Nucleus accumbens (tissue), 56 donors: ENCODE measurements at regions not wholly inside any gene's neighbourhood (a gene's known extent, or its start where the extent isn't known, plus 50 kb on each side); places are given as distances from the start of the nearest gene placed in this dataset.
"Not testable (repeated sequence)": the region's sequence is repeated elsewhere in the genome, so short reads cannot be mapped to it uniquely, and the experiment has no call there.

Experiments used
- DNase-seq, 56 donors: peaks; one replicate each; lab custom pipeline; 2025; lab: John Stamatoyannopoulos, UW

DNA sequence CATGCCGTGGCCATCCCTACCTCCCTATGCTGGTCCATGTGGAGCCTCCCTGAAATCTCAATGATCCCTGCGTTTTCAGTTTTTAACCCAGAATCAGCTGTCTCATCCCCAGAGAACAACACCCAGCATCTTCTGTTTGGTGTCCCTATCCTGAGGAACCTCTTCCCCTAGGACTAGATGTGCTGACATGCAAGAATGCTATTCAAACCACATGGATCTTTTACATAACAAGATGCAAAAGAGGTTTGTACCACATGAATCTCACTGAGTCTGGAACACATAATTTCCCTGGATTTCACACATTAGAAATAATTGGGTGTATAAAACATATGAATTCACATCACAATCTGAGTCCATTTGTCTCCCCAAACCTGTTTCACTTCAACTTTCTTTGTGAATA lies 174.6 kb upstream of the NECTIN3 start:
- no peak for DNase-seq

DNA sequence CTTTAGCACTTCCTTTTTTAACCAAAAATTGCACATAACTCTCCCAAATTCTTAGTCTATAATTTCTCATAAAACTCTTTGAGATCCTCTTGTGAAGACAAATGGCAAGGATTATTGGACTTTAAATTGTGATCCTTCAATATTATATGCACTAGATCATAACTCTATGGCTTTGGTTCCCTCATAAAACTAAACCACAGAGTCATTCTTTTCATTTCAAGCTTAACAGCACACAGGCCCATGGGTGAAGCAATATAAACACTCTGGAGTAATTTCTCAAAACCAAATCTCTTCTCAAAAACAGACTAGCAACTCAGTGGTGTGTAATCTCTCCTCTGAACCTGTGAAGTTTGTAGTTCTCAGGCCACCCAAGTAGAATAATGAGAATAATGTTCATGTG lies 171.0 kb upstream of the NECTIN3 start:
- no peak for DNase-seq

DNA sequence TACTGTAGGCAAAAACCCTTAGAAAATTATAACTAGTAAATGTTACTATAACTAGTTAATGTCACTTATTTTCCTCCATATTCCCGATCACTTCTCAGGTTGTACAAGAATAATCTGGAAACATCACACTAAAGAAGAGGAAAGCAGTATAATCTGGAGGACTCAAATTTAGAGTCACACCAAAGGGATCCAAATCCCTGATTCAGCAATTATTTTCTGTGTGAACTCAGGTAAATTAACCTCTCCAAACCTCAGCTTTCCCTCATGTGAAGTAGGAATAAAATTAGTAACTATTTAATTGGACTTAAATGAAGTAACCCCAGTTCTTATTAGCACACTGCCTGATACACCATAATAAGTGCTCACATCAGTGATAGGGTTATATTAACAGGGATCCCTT lies 170.1 kb upstream of the NECTIN3 start:
- no peak for DNase-seq

DNA sequence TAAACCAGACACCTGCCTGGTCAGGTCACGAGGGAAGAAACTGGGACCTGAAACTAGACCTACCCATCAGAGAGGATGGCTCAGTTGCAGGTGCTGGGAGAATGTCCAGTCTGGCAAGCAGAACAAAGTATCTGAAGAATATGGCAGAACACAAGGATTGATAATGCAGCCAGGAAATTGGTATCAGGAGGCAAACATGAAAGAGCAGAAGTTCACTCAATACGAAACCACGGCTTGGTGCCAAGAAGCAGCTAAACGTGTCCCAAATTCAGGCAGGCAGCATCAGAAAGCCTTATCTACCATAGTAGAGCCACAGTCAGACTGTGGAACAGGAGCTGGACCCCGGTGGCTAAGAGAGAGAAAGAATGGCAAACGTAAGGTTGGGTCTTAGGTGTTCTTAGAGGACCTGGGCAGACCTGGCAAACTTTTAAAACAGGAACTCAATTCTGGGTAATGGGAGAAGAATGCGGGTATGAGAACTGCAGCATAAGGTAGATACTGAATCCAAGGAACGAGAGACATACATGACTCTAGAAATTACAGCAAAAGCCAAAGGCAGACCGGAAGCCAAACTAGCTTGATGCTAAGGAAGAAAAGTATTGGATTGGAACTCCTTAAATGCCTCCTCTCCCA lies 169.0 kb upstream of the NECTIN3 start:
- DNase-seq = no peak

DNA sequence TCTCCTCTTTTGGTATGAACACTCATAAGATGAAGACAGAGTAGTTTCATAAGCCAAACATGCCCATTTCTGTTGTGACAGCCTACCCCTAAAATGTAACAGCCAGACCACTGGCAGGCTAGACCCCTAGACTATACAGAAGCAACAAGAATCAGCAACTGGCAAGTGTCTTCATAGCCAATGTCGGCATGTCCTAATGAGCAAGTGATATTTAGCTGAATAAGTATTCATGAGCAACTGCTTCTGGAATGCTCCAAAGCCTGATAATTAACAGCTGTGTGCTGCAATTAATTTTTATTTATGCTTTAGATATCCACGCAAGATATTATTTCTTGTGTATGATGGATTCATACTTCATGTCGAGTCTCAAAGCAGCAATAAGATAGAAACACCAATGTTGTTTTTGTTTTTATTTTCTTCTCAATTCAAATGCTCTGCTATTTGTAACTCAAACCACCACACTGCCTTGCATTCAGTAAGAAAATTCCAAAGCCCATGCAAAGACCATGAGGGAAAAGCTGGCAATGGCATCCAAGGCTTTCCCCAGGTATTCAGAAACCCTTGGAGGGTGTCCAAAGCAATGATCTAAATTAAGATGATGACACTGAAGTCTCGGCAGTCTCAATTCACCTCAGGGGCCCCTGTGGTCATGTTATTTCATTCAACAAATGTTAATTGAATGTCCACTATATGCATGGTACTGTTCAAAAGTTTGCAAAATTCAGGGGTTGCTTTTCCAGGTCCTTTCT lies 167.7 kb upstream of the NECTIN3 start:
- DNase-seq = no peak

DNA sequence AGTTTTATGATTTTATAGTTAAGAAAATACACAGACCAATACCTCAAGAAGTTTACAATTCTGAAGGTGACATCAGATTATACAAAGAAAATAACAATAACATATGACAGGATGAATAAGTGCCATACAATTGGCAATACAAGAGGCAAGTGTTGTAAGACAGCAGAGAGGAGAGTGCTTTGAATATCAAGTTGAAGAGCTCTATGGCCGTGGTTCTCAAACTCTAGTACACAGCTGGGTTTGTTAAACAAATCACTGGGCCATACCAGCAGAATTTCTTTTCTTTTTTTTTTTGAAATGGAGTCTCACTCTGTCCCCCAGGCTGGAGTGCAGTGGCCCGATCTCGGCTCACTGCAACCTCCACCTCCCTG lies 167.1 kb upstream of the NECTIN3 start:
- no peak for DNase-seq

DNA sequence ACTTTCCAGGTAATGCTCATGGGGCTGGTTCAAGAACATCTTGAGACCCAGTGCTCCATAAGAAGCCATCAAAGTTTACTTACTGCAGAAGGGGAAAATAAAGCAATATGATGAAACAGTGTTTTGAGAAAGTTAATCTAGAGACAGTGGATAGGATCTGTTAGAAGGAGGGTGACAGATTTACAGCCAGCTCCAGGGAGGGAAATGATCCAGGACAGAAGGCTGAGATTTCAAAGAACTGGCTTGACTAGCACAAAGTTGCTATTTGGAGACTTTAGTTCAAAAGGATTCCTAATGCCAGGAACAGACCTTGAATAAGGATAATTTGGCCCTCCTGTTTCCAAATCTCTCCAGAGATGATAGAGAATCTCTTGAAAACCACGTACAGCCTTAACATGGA lies 166.5 kb upstream of the NECTIN3 start:
- no peak for DNase-seq

DNA sequence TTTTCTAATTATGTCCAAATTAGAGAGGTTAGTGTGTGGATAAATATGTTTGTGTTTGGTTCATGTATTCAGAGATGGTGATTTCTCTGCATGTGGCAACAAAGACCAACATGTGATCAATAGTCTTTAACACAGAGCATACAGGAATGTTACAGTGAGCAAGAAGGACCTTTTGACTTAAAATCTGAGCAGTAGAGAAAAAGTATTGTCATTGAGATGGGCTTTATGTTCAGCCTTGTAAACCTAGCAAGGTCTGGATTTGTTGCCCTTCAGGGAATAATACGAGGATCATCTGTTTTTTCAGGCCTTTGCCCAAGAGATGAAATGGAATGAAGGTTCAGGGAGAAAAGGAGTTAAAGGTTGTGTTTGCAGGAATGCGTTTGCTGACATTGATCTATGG lies 161.8 kb upstream of the NECTIN3 start:
- no peak for DNase-seq

DNA sequence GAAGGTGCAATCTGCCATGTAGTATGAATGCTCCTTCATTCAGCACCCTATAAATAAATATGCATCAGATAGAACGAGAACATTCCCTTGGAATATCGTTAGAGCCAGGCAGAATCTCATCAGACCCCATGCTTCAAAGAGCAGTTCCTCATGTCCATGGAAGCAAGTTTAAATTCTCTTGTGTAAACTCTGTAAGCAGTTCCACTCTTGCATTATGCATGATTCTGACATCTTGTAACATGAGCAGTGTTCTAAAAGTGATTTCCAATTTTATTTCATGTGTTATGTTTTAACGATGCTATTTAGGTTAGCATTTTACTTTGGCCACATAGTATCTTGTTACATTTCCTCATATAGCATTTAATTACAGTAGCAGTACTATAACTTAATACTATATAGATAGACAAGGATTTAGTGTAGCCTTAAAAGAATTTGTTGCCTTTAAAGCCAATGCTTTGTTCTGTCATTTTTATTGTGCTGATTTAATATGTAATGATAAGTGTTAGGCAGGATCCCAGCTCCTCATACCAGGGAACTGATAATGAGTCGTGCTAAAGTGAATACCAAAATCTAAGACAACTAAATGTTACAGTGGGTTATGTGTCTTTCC lies 161.2 kb upstream of the NECTIN3 start:
- DNase-seq = no peak

DNA sequence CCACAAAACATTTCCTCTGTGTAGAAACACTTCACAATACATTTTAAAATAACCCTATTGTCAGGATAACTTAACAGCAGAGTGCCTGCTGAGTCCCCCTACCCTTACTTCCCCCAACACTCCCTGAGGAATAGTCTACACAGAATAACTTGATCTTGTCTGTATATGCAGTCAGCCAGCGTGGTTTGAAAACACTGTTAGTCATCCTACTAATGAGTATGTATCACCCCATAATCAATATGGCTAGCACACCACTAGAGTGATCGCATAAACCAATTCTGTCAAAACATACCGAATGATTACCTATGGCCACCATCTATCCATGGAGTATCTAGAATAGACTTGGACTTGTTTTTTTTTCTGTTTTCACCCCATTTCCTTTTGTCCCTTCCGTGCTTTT lies 152.7 kb upstream of the NECTIN3 start:
- no peak for DNase-seq

DNA sequence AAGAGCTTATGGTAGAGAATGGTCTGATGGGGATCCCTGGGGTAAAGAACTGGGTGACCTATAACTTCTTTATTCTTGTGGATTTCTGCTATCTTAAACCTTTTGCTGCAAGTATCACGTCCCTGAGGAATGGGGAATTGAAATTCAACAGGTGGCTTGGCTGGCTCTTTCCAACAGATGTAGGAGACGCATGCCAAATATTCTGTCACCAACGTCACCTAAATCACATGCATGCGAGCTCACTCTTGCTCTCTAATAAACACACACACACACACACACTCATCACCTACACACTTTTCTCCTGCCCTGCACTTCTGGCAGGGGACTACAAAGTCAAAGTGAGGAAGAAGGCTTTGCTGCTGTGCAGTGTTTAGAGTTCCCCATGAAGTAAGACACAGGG lies 145.8 kb upstream of the NECTIN3 start:
- peak in 3 of 56 donors; percentile 0 to 5 (median 2) for DNase-seq

DNA sequence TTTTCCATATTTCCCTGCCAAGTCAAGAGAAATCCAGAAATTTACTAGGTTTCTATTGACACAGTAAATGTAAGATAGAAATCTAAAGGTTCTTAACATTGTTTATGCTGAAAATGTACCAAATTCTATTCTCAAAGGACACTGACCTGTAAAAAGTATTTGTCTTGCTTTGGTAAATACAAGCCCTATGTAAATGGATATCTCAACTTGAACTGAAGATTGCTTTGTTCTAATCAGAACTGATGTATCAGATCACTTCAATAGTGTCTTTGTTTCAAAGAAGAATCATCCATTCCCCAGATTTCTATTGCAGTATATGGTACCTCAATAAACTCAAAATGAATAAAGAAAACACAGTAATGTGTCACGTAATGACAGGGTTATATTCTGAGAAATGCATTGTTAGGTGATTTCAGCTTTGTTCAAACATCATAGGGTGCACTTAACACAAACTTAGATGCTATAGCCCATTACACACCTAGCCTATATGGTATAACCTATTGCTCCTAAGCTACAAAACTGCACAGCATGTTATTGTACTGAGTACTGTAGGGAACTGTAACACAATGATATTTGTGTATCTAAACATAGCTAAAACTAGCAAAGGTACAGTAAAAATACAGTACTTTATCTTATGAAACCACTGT lies 143.5 kb upstream of the NECTIN3 start:
- DNase-seq = no peak

DNA sequence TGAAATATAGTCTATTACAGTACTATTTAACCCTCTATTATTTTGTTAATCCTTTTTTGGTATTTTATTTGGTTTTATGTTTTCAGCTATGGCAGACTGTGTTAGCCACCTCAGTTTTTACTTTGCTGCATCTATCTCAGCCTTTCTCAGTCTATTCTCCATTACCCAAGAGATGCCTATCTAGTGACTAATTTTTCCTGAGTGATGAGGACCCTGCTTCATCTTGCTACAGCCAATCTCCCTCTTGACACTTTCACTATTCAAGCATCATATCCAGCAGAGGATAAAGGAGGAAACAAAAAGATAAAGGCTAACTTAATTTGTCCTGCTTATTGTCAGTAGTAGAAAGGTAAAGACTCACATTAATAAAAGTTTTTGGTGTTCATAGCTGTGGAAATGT lies 141.8 kb upstream of the NECTIN3 start:
- DNase-seq = no peak

DNA sequence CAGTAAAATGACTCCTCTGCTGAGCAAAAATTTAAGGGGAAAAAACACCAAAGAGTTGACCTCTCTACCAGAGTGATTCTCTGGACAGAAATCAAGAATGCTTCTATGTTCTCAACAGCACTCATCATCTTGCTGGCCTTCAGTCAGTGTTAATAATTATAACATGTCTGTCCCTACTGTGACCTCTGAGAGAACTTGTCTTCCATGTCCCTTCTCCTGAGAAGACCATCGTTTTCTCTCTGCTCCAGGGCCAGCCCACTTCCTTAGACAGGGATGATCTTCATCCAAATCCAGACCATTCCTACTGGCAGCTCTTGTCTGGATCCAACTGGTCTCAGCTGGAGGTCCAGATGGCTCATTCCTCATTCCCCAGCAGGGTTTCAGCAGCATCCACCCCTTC lies 139.0 kb upstream of the NECTIN3 start:
- no peak for DNase-seq

DNA sequence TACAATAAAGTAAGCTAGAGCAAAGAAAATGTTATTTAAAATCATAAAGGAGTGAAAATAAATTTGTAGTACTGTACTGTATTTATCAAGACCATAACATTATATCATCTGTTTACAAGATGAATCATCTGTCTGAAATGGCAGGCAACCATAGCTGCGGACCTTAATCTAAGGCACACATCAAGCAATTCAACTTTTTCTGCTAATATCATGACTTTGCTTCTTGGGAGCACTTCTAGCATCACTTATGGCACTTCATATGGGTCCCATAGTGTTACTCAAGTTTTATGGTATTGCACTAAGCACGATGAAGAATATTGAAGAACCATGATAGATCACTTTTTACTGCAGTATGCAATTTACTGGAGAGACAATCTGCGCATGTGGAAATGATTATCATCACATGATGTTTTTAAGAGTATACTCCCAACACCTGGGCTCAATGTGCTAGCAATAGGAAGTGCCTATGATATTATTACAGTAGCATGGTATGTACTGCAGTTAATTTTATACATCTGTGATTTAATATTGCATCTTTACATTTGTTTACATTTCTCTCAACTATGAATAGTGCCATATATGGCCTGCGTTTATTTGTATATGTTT lies 137.7 kb upstream of the NECTIN3 start:
- DNase-seq = no peak

DNA sequence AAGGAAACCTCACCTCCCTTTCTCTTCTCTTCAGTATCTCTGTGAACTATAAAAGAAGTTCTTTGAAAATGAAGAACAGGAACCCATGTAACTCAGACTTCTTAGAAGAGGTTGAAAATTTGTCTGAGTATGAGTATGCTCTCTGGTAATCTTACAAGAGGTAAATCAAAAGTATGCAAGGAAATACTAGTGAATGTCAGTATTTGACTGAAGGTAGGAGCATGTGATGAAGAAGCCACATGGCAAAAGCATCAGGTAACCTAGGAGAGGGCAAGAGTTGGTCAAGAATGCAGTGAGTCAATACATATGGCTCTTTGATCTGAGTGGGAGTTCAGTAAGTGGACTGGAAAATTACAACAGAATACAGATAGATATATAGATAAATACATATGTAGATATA lies 133.0 kb upstream of the NECTIN3 start:
- DNase-seq = no peak

DNA sequence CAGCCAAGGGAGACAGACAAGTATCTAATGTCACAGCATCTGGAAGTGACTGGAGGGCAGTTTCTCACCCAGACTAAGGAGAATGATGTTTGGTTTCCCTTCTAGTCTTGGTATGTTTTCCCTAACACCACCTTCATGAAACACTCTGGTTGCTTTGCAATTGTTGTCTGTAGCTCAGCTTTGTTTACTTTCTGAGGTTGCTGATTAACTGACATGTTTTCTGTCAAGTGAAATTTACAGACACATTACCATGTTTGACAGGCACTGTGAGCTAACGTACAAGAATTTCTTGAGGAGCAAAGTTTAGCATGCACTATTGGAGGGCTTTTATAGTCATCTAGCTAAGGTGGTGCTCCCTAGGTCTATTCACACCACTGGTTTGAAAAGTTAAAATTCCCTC lies 131.6 kb upstream of the NECTIN3 start:
- no peak for DNase-seq

DNA sequence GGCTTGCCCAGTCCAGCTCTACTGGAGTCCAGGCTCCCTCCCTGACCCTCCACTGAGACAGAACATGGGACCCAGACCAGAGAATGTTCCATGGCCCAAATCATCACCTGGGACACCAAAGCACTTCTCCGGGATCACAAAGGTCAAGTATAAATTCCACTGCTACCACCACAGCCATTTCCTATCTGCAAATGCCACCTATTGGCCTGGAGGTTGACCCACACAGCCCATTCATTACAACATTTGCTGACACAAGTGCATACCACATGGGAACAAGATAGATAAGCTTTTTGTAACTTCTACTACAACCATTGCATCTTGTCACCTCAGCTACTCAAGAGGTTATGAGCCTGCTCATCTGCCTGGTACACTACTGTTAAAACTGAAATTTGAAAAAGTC lies 126.8 kb upstream of the NECTIN3 start:
- DNase-seq = no peak

DNA sequence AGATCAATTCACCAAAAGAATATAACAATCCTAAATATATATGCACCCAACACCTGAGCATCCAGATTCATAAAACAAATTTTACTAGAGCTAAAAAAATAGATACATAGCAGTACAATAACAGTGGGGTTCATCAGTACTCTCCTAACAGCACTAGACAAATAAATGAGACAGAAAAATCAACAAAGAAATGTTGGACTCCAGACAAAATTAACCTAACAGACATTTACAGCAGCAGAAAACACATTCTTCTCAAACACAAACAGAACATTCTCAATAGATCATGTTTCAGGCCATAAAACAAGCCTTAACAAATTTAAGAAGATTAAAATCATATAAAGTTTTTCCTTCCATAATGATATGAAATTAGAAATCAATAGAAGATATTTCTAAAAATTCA lies 124.8 kb upstream of the NECTIN3 start:
- DNase-seq = no peak

DNA sequence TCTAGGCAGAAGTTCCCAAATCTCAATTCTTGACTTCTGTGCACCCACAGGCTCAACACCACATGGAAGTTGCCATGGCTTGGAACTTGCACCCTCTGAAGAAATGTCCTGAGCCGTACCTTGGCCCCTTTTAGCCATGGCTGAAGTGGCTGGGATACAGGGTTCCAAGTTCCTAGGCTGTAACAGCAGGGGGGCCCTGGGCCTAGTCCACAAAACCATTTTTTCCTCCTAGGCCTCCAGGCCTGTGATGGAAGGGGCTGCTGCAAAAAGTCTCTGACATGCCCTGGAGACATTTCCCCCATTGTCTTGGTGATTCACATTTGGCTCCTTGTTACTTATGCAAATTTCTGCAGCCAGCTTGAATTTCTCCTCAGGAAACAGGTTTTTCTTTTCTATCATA lies 122.4 kb upstream of the NECTIN3 start:
- not testable (repeated sequence) for DNase-seq

DNA sequence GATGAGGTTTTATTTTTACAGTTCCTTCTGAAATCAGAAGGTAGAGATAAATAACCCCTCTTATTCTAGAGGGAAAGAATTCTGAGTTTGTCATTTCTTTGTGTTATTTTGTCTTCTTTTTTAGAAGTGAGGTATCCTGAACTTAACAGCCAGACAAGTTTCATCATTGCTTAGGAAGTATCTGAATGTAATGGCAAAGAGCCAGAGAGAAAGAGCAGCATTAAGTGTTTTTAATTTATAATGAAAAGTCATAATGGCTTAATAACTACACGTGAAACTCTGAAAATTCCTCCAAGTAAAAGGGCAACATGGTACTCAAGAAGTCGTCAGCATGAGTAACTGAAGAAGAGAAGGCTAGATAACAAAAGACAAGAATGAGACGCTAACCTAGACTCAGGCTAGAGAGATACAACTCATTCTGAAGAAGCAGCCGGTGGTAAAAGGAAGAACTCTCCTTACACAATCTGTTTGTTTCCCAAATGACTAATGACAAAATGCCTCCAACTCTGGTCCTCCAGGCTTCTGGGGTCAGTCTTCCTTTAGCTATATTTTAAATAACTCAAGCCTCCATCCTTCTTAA lies 116.2 kb upstream of the NECTIN3 start:
- DNase-seq = no peak
